ENCODE measurements at regions not wholly inside any gene's neighbourhood (a gene's known extent, or its start where the extent isn't known, plus 50 kb on each side); places are given as distances from the start of the nearest gene placed in this dataset.

DNA sequence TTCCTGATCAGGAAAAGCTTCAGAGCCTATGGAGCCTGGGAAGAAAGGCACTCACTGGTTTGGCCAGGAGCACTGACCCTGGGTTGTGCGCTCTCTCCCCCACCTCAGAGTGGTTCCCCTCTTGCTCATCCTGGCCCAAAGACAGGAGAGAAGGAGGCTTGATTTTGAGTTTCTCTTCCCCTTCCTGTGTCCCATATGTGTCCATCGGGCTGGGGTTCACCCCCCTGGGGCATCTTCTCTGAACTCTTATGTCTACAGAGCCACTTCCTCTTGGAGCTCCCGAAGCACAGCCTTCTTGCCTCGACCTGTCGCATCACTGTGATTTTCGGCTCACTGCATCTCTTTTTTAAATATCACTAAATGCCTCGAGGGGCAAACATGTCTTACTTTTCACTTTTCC is 692.3 kb downstream of the RNF144A start:
- TF ChIP-seq SIN3A (IDR thresholded peaks at IDR 0.05; ENCODE audit: borderline replicate concordance, insufficient read depth, low read length): no peak
- TF ChIP-seq TAF1 (IDR thresholded peaks at IDR 0.05; ENCODE audit: borderline replicate concordance, insufficient read depth, low read length): no peak
- TF ChIP-seq POLR2AphosphoS5 (IDR thresholded peaks at IDR 0.05; ENCODE audit: low read depth, low read length): no peak
